ENCODE measurements at regions not wholly inside any gene's neighbourhood (a gene's known extent, or its start where the extent isn't known, plus 50 kb on each side); places are given as distances from the start of the nearest gene placed in this dataset.
"Not testable (repeated sequence)": the region's sequence is repeated elsewhere in the genome, so short reads cannot be mapped to it uniquely, and the experiment has no call there.

- in situ Hi-C loops (cut with HindIII; ENCODE audit: low pct_unique_long_range_greater_than_20kb, low sequenced_read_pairs), result no loop called here
- DNase-seq (ENCODE audit: low read depth, low spot score) (no peak), ATAC-seq (no peak)
- H3K27ac ChIP-seq (ENCODE audit: low read length), result no peak overlapping the region
- TF ChIP-seq POLR2AphosphoS5 (IDR thresholded peaks at IDR 0.05; ENCODE audit: low read depth, low read length) (no peak), TCF7L2 (IDR thresholded peaks at IDR 0.05; ENCODE audit: low read depth, low read length) (no peak), REST (IDR thresholded peaks at IDR 0.05; ENCODE audit: insufficient read depth in 1 of 2, low read depth in 2 of 2, low read length in 1 of 2) (no peak), SIN3A (IDR thresholded peaks at IDR 0.05; ENCODE audit: borderline replicate concordance, insufficient read depth, low read depth, low read length) (no peak)
- TF ChIP-seq, protein P1, sequence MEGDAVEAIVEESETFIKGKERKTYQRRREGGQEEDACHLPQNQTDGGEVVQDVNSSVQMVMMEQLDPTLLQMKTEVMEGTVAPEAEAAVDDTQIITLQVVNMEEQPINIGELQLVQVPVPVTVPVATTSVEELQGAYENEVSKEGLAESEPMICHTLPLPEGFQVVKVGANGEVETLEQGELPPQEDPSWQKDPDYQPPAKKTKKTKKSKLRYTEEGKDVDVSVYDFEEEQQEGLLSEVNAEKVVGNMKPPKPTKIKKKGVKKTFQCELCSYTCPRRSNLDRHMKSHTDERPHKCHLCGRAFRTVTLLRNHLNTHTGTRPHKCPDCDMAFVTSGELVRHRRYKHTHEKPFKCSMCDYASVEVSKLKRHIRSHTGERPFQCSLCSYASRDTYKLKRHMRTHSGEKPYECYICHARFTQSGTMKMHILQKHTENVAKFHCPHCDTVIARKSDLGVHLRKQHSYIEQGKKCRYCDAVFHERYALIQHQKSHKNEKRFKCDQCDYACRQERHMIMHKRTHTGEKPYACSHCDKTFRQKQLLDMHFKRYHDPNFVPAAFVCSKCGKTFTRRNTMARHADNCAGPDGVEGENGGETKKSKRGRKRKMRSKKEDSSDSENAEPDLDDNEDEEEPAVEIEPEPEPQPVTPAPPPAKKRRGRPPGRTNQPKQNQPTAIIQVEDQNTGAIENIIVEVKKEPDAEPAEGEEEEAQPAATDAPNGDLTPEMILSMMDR (IDR thresholded peaks at IDR 0.05), result no peak
- peaks cover 3% of the 10 kb centered on the region; the same call in 1 of the 2 replicates for H3K9me3 ChIP-seq (ENCODE audit: control insufficient read depth, insufficient read depth, low read depth, low read length)
- ChIA-PET POLR2A (no interaction called here), CTCF (no interaction called here)
- no peaks in the 10 kb centered on the region for H3K27me3 ChIP-seq (ENCODE audit: control insufficient read depth, insufficient read depth, low read length)
- intact Hi-C loops (cut with micrococcal nuclease; ENCODE audit: unreplicated experiment), result no loop called here
- BruUV-seq (replicated peaks), result no TSS peak
- H3K4me3 ChIP-seq (ENCODE audit: low read depth in 2 of 2, low read length in 2 of 2), result no peak overlapping the region
- H3K4me1 ChIP-seq (ENCODE audit: control insufficient read depth, insufficient read depth, low read length), result no peaks in the 10 kb centered on the region
- H3K36me3 ChIP-seq (ENCODE audit: control insufficient read depth, insufficient read depth, low read length), result no peaks in the 10 kb centered on the region
These were observed 168.4 kb downstream of the ZIC4 start for GRCh38 chr3:147237991-147238390.

- CTCF ChIA-PET; in situ Hi-C loops (cut with HindIII; ENCODE audit: low pct_unique_long_range_greater_than_20kb, low sequenced_read_pairs); intact Hi-C loops (cut with micrococcal nuclease; ENCODE audit: unreplicated experiment); BruUV-seq (replicated peaks); H3K9me3 ChIP-seq (ENCODE audit: control insufficient read depth, insufficient read depth, low read depth, low read length); POLR2A ChIA-PET; H3K4me1 ChIP-seq (ENCODE audit: control insufficient read depth, insufficient read depth, low read length); DNase-seq (ENCODE audit: low read depth, low spot score); H3K4me3 ChIP-seq (ENCODE audit: low read depth in 2 of 2, low read length in 2 of 2); H3K27me3 ChIP-seq (ENCODE audit: control insufficient read depth, insufficient read depth, low read length); H3K27ac ChIP-seq (ENCODE audit: low read length); H3K36me3 ChIP-seq (ENCODE audit: control insufficient read depth, insufficient read depth, low read length); ATAC-seq: not testable (repeated sequence)
These were observed 174.4 kb downstream of the ZIC4 start for GRCh38 chr3:147231980-147232379.

DNA sequence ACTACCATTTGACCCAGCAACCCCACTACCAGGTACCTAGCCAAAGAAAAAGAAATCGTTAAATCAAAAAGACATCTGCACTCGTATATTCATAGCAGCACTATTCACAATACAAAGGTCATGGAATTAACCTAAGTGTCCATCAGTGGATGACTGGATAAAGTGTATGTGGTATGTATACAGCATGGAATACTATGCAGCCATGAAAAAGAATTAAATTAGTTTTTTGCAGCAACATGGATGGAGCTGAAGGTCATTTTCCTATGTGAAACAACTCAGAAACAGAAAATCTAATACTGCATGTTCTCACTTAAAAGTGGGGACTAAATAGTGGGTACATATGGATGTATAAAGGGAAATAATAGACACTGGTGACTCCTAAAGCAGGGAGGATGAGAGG is 175.2 kb downstream of the ZIC4 start:
- no peak for DNase-seq (ENCODE audit: low read depth, low spot score)
- POLR2A ChIA-PET, result no interaction called here
- Histone ChIP-seq H3K27ac (ENCODE audit: low read length) (no peak overlapping the region), H3K9me3 (ENCODE audit: control insufficient read depth, insufficient read depth, low read depth, low read length) (0 out of 2 replicates have a peak, but pooled peaks cover 4% of the 10 kb centered on the region), H3K4me1 (ENCODE audit: control insufficient read depth, insufficient read depth, low read length) (no peaks in the 10 kb centered on the region), H3K27me3 (ENCODE audit: control insufficient read depth, insufficient read depth, low read length) (no peaks in the 10 kb centered on the region), H3K36me3 (ENCODE audit: control insufficient read depth, insufficient read depth, low read length) (no peaks in the 10 kb centered on the region), H3K4me3 (ENCODE audit: low read depth in 2 of 2, low read length in 2 of 2) (no peak overlapping the region)
- TF ChIP-seq, protein P1 (IDR thresholded peaks at IDR 0.05), result no peak
- no peak for TF ChIP-seq POLR2AphosphoS5 (IDR thresholded peaks at IDR 0.05; ENCODE audit: low read depth, low read length)
- TF ChIP-seq REST (IDR thresholded peaks at IDR 0.05; ENCODE audit: insufficient read depth in 1 of 2, low read depth in 2 of 2, low read length in 1 of 2), result no peak
- TF ChIP-seq SIN3A (IDR thresholded peaks at IDR 0.05; ENCODE audit: borderline replicate concordance, insufficient read depth, low read depth, low read length), result no peak
- TF ChIP-seq TCF7L2 (IDR thresholded peaks at IDR 0.05; ENCODE audit: low read depth, low read length), result no peak
- intact Hi-C loops (cut with micrococcal nuclease; ENCODE audit: unreplicated experiment), result no loop called here
- CTCF ChIA-PET, result no interaction called here
- in situ Hi-C loops (cut with HindIII; ENCODE audit: low pct_unique_long_range_greater_than_20kb, low sequenced_read_pairs), result no loop called here
- BruUV-seq (replicated peaks), result no TSS peak
- no peak for ATAC-seq
